A549 (cell line): ENCODE measurements at regions not wholly inside any gene's neighbourhood (a gene's known extent, or its start where the extent isn't known, plus 50 kb on each side); places are given as distances from the start of the nearest gene placed in this dataset.

Experiments
- CEBPB ChIP-seq, 2 experiments: fragments of >200 bp in 1 of 2; sonication (Bioruptor Twin) in 1 of 2; formaldehyde crosslinking in 1 of 2; IDR thresholded peaks; 2 replicates each; pipeline ENCODE4 v1.6.1; 2012 to 2016
- CTCF ChIP-seq: fragments of >200 bp; sonication (Bioruptor Twin); formaldehyde crosslinking; IDR thresholded peaks from 3 replicates; pipeline ENCODE4 v1.5.1; 2016
- FOSB ChIP-seq: fragments of 250-450 bp; sonication (Bioruptor Pico); IDR thresholded peaks from 2 replicates; pipeline ENCODE4 v1.5.0; 2020; ENCODE audit warnings: mild to moderate bottlenecking, moderate library complexity
- HES2 ChIP-seq: fragments of >200 bp; sonication (Bioruptor Twin); formaldehyde crosslinking; IDR thresholded peaks from 2 replicates; pipeline ENCODE4 v1.6.1; 2016
- HOXB5 ChIP-seq: fragments of 250-450 bp; sonication (Bioruptor Pico); IDR thresholded peaks from 2 replicates; pipeline ENCODE4 v1.5.0; 2020; ENCODE audit warnings: mild to moderate bottlenecking, moderate library complexity
- KDM1A ChIP-seq: fragments of 200-600 bp; sonication (generic); IDR thresholded peaks from 2 replicates; pipeline ENCODE4 v1.6.1; 2016; ENCODE audit warnings: low read depth, mild to moderate bottlenecking
- MAX ChIP-seq: IDR thresholded peaks from 2 replicates; pipeline ENCODE4 v1.6.1; 2012
- RFX5 ChIP-seq: fragments of 450-650 bp; IDR thresholded peaks from 2 replicates; pipeline ENCODE4 v1.7.1; 2014; ENCODE audit warnings: antibody characterized with exemption, mild to moderate bottlenecking, moderate library complexity
- USF2 ChIP-seq: fragments of 450-650 bp; IDR thresholded peaks from 2 replicates; pipeline ENCODE4 v1.6.1; 2014; ENCODE audit warnings: antibody characterized with exemption
- ZC3H11A ChIP-seq: fragments of 450-650 bp; IDR thresholded peaks from 2 replicates; pipeline ENCODE4 v1.6.1; 2014; ENCODE audit warnings: antibody characterized with exemption, mild to moderate bottlenecking
- ZFP36 ChIP-seq: fragments of 450-650 bp; IDR thresholded peaks from 2 replicates; pipeline ENCODE4 v1.6.1; 2014; ENCODE audit warnings: borderline replicate concordance; ENCODE audit not compliant: partially characterized antibody

- TF ChIP-seq KDM1A (no peak), CTCF (no peak), ZFP36 (no peak), CEBPB (IDR thresholded peaks at IDR 0.05) (no peak), MAX (no peak), ZC3H11A (no peak), HES2 (no peak), FOSB (no peak), RFX5 (no peak), HOXB5 (CRISPR knock-in tag) (no peak), USF2 (no peak)
These were observed 132.9 kb upstream of the GUCY1A2 start for GRCh38 chr11:107151158-107151557.
